ENCODE measurements at regions not wholly inside any gene's neighbourhood (a gene's known extent, or its start where the extent isn't known, plus 50 kb on each side); places are given as distances from the start of the nearest gene placed in this dataset.
"Not testable (repeated sequence)": the region's sequence is repeated elsewhere in the genome, so short reads cannot be mapped to it uniquely, and the experiment has no call there.

DNA sequence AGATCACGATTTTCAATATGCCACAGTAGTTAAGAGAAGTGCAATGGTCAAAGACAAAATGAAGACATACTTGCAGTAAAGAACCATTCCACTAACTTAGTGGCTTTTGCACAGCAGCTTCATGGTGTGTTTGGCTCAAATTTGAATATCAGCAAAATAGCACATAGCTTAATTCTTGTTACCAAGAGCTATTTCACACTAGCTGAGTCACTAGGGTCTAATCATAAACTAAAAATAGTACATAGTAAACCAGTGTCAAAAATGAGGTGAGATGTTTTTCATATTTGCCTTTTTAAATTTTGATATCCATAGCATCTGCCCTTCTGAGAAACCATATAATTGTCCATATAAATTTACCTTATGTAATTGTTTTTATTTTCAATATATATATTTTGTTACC, 325.0 kb upstream of the LUZP2 start:
- no peak for DNase-seq (ENCODE audit: low read depth)

DNA sequence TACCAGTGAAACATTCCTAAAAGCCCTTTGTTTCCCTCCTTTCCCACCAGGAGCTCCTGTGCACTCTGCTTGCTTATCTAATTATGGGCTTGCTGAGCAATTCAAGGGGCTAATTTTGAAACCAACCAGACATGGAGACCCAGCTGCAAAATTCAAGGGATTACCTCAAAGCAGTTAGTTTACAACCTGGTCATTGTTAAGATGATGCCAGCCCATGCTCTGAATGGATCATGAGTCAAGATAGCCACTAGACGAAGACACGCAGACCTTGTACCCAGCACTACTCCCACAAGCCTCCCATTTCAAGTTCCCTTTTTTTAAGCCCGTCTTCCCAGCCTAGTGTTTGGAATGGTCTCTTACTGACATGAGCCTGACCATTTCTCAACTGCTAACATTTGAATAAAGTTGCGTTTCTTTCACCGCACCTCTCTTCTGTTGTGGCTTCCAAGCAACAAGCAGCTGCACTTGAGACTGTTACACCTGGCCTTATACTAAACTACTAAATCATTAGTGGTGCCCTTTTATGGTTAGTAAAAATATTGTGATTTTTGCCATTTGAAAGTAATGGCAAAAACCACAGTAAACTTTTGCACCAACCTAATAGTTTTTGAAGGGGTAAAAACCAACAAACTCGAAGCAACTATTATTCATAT, 315.3 kb upstream of the LUZP2 start:
- no peak for DNase-seq (ENCODE audit: low read depth)

DNA sequence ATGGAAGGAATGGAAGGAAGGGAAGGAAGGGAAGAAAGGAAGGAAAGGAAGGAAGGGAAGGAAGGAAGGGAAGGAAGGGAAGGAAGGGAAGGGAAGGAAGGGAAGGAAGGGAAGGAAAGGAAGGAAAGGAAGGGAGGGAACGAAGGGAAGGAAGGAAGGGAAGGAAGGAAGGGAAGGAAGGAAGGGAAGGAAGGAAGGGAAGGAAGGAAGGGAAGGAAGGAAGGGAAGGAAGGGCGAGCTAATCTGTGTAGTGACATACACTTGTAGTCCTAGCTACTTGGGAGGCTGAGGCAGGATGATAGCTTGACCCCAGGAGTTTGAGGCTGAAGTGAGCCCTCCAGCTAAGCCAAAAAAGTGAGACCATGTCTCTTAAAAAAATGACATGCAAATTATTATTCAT, 311.3 kb upstream of the LUZP2 start:
- DNase-seq (ENCODE audit: low read depth), result not testable (repeated sequence)

DNA sequence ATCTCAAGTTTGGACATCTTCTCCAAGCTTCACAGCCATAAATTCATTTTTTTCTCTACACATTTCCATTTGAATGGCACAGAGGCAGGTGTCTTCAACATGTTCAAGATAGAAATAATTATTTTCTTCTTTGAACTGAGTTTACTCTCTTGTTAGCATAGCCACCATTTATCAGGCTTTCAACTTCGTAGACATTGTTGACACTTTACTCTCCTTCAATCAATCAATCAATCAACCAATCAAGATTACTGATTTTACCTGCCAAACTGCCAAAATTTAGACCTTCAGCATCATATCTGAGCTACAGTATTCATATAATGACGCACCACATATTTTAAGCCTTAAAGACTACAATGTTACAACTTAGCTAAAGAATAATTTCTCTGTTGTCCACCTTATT, 300.1 kb upstream of the LUZP2 start:
- no peak for DNase-seq (ENCODE audit: low read depth)

DNA sequence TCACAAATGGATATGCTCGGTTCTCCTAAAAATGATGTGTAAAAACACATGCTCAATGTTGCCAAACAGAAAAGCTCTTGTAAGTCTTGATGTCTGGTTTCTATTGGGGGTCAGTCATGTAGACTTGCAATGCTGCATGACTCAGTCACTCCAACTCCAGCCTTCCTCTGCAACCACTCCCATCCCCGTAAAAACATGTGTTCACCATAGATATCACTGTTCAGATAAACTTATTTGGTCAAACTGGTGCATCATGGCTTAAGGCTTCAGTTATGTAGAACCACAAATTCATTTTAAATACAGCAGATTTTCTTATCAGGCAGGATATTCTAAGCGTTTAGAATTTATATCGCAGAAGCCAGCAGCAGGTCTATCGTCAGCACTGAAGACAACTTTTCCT, 298.4 kb upstream of the LUZP2 start:
- no peak for DNase-seq (ENCODE audit: low read depth)

DNA sequence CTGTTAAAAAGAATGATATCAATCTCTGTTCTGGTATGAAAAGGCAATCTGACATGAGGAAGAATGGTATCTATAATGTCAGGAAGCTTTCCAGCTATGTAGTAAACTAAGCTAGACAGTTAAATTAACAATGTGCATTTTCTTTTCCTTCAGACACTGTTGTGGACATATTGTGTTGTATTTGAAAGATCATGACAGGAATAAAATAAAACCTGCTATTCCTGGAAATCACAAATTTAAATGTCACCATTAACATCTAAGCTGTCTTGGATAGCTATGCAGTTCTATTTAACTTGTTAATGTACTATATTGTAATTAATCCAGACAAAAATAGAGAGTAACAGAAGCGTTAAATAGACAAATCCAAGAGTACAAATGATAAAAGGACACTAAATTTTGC, 297.4 kb upstream of the LUZP2 start:
- no peak for DNase-seq (ENCODE audit: low read depth)

DNA sequence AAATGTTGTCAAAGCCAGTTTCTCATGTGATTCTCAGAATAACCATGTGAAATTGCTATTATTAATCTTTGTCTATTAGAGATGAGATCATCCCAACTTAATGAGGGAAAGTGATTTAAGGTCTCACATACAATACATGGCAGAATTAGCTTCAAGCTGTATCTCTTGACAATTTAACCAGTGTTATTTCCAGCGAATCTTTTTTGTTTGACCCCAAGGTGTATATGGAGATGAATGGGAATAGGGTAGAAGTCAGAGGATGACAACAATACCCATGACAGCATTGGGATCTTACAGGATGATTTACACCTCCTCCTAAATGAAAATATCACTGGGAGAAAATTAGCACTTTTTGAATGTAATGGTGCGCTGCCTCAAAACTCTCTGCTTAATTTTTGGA, 290.8 kb upstream of the LUZP2 start:
- no peak for DNase-seq (ENCODE audit: low read depth)

DNA sequence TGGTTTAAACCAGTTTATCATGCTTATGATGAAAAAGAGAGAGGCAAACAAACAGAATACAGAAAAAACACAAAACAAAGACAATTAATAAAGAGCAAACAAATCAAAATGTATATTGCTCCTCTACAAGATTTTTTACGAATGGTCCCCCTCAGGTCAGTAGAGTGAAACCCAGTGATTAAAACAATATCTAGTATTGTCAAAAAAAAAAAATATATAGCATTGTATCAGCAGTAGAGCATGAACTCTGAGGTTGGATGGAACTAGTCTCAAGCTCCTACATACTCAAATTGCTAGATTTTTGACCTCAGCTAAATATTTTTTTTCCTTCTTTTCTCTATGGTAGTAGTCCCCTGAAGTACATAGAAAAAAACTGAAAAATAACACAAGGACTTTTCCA, 290.3 kb upstream of the LUZP2 start:
- DNase-seq (ENCODE audit: low read depth), result no peak

DNA sequence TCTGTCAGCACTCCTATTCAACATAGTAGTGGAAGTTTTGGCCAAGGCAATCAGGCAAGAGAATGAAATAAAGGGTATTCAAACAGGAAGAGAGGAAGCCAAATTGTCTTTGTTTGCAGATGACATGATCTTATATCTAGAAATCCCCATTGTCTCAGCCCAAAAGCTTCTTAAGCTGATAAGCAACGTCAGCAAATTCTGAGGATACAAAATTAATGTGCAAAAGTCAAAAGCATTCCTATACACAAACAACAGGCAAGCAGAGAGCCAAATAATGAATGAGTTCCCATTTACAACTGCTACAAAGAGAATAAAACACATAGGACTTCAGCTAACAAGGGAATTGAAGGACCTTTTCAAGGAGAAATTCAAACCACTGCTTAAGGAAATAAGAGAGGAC, 280.4 kb upstream of the LUZP2 start:
- DNase-seq (ENCODE audit: low read depth), result no peak

DNA sequence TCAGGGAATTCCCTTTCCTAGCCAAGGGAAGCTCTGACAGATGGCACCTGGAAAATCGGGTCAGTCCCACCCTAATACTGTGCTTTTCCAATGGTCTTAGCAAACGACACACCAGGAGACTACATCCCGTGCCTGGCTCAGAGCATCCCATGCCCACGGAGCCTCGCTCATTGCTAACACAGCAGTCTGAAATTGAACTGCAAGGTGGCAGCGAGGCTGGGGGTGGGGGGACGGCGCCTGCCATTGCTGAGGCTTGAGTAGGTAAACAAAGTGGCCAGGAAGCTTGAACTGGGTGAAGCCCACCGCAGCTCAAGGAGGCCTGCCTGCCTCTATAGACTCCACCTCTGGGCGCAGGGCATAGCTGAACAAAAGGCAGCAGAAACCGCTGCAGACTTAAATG, 279.5 kb upstream of the LUZP2 start:
- DNase-seq (ENCODE audit: low read depth), result not testable (repeated sequence)

DNA sequence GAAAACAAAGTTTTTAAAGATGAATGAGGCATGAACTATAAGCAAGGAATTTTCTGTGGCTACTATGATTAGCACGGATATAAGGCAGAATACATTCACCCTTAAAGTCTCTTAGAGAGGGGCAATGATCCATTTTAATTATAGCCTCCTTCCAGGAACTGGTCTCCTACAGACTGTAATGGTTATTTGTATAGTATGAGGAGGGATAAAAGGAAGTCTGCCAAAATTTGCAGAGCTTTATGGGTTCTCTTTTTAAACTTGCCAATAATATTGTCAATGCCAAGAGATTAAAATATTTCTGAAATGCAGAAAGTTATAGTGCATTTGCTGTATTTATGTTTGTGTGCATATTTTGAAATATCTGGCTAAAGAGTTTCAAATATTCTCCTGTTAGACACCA, 271.4 kb upstream of the LUZP2 start:
- no peak for DNase-seq (ENCODE audit: low read depth)

DNA sequence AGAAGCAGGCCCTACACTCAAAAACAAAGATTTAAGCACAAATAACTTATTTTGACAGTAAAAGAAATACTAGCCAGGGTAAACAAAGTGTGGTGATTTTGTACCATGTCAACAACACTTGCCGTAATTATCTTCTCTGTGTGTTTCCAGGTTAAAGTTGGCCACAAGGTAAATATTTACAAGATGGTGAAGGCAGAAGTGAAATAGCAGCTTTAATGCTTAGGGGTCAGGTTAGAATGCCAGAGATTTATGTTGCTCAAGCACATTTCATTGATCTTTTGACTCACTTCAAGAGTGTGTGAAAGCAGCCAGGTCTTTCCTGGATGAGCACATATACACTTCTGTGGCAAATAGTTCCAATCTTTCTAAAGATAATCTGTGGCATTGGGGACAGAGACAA, 270.2 kb upstream of the LUZP2 start:
- no peak for DNase-seq (ENCODE audit: low read depth)

DNA sequence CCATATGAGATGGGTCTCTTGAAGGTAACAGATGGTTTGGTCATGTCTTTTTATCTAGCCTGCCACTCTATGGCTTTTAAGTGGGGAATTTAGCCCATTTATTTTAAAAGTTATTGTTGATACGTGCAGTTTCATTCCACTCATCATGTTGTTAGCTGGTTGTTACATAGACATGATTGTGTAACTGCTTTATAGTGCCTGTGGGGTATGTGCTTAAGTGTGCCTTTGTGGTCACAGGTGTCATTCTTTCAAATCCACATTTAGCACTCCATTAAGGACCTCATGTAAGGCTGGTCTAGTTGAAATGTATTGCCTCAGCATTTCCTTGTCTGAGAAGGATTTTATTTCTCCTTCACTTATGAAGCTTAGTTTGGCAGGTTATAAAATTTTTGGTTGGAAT, 263.8 kb upstream of the LUZP2 start:
- DNase-seq (ENCODE audit: low read depth), result no peak

DNA sequence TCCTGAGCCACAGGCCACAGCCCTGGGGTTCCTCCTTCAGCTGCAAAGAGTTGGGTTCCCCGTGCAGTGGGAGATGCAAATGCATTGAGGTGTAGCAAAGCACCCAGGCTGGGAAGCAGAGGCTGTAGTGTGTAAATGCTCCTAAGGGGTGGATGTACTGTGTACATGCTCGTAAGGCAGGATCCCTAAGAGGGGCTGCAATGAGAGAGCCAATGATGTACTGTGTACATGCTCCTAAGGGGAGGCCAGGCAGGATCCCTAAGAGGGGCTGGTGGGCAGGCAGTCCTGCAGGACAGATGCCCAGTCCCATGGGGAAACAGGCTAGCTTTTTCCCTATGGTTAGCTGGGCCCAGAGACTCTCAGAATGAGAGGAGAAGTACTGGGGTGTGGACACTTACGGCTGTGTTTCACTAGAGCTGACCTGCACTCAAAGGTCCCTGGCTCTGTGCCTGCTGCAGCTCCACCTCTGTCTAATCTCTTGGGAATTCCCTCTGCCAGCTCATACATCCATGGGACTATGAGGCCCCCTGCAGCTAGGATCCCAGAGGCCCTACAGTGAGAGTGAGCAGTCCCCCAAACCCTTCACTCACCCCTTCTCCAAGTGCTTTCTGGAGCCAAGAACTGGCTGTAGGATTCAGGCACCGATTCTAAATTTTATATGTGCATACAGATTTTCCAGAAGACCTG, 261.9 kb upstream of the LUZP2 start:
- peak; percentile 26 for DNase-seq (ENCODE audit: low read depth)

DNA sequence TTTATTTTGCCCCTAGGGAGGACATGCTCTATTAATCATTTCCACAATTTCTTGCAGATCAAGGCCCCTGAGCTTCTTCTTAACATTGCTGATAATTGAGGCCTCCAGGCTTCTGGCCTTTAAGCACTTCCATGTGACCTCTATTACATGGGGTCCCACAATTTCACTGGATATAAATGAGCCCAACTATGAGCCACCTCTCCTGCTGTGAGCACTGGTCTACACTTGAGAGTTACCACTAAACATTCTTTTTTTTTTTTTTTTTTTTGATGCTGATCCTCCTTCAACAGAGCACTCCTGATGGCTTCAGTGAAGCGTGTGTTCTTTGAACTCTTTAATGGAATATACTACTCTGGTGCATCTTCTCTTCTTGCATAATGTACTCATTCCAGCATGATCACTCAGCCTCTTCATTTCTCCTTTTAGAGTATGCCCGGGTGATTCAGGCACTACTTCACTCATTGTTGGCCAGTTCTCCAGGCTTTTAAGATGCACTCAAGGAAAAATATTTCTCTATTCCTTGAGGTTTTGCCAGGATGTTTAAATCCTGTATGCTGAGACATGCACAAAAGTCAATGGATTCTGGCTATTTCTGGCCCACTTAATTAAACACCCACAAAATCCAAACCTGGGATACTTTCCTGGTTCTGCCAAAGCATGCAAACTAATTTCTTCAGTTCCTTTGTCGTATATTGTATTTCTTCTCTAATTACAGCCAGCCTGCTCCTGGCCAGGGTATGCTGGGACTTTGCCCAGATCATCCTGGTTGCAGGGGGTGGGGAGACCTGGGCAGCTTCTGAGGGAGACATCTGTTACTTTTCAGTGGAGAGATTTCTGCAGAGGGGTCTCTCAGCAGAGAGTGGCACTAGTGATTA, 257.8 kb upstream of the LUZP2 start:
- DNase-seq (ENCODE audit: low read depth), result peak; percentile 75

DNA sequence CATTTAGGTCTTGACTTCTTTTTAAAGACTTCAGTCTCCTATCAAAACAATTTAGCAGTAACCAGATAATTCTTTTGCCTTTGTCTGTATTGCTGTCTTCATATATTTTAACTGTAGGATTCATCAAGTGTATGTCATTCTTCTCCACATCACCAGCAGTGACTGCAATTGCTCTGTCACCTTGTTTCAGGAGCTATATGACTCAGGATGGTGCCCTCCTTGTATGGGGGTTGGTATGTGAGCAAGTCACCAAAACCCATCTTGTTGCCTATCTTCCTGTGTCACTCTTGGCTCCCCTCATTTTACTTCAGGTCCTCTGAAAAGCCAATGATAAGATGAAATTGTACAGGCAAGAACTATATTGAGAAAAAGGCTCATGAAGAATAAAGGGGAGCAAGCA, 256.9 kb upstream of the LUZP2 start:
- no peak for DNase-seq (ENCODE audit: low read depth)

DNA sequence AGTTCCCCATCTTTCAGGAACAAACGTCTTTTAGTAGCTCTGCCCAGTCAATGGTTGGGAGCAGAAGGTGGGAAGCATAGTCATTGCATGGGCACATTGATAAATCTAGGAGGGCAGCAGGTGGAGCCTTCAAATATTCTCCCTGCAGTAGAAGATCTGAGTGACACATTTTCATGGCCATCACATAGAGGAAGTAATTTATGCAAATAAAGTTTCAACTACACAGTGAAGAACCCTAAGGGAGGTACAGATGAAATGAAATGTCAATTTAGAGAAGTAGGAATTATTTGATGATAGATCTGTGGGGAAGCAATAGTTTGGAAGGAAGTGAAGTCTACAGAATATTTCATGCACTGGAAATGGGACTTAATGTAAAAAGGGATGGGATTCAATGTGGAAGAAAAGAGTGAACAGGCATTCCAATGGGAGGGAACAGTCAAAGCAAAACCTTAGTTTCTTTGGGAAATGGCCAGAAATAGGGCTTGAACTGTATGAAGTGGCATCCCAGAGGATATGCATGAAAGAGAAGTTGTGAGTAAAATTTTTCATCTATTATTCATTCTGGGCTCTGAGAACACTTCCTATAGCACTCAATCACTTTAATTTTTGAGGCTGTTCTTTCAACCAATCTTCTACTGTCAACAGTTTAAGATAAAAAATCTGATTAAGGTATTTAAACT, 256.2 kb upstream of the LUZP2 start:
- no peak for DNase-seq (ENCODE audit: low read depth)

DNA sequence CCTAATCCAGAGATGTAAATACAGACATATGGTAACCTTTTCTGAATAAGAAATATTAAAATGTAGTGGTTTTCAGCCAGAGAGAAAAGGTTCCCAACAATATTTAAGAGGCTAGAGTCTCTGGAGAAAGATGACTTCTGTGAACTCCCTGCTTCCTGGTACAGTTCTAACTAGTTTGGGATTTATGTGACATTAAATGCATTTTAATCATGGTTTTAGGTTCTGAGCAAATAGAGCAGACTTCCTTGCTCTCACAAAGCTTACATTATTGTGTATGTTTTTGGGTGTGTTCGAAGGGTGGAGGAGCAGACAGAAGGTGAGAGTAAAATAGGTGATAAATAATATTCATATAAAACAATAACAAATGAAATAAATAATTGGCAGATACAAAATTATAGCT, 250.1 kb upstream of the LUZP2 start:
- no peak for DNase-seq (ENCODE audit: low read depth)

DNA sequence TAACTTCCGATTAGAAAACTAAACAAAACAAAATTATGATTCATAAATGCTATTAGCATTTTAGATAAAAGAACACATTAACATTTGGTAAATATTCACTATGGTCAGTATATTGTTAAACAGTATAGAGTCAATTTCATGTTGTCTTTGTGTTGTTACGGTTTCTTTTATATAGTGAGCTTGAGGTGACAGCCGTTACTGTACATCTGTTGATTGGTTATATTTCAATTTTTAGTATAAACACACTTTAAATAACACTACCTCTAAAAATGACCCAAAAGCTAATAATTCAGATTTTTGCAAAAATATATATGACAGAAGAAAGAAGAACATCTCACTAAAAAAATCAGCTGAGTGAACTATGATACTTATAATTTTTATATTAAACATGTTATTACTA, 249.0 kb upstream of the LUZP2 start:
- DNase-seq (ENCODE audit: low read depth), result no peak

DNA sequence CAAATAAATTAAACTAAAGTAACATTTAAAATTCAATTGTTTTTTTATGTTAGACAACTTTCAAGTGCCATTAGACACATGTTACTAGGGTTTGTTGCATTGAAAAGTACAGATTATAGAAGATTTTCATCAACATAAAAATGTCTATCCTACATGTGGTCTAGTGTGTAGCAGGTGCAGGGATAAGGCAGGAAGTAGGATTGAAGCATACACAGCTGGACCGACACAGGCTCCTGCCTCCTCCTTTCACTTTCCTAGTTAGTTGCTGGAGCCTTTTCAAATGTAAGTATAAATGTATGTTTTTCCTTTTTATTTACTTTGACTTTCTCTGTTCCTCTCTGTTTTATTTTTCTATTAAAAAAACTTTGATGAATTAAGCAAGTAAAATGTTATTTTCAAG, 246.9 kb upstream of the LUZP2 start:
- no peak for DNase-seq (ENCODE audit: low read depth)

DNA sequence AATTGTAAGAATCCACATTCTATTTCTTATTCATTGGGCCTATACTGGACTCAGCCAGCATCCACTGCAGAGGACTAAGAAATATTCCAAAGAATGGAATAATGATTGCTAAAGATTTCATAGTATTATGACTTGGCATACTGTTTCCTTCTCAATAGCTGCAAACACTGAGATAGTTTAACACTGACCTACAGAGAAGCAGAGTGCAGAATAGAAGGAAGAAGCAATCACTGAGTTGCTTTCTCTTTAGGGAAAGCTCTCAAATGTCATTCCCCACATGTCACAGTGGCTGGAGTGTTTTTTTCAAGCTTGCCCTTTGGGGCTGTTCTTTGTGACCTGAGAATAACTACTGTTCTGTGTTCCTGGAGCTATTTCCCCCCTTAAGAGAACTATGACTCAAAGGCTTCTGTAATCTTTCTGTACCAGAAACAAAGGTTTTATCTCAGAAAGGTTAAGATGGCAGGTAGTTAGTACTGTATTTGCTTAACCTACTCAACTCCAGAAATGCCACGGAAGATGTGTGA, 243.6 kb upstream of the LUZP2 start:
- DNase-seq (ENCODE audit: low read depth), result no peak

DNA sequence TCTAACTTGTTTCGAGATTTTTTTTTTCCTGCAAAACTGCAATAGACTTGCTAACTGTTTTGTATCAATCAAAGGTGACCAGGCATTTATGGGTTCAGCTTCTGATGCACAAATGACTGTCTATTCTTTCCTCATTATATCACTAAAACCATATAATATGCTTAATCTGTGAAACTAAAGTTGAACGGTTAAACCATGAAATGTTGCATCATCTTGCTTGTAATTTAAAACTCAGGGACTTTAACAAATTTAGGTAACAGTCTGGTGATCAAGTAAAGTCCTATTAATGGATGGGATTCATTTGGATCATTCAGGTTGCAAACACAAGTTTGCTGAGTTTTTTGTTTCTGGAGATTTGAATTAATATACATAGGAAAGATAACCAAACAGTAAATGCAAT, 232.0 kb upstream of the LUZP2 start:
- no peak for DNase-seq (ENCODE audit: low read depth)

Measured in EH (cell line).